ENCODE measurements at regions not wholly inside any gene's neighbourhood (a gene's known extent, or its start where the extent isn't known, plus 50 kb on each side); places are given as distances from the start of the nearest gene placed in this dataset.

DNA sequence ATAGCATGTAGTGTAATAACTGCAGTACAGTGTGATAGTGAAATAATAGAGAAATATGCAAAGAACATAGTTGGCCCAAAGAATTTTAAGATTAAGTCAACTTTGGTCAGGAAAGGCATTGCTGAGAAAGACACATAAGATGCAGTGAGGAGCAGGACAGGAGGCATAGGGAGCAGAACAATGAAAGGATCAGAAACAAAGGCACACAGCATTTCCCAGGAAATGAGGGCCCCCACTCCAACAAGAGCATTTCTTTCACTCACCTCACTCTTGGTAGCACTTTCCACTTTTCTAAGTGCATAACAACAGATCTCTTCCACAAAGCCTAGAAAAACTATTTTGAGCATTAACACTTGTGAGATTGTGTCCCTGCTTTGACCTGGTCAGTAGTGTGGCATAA is 238.4 kb upstream of the FAT3 start:
- no peak for DNase-seq (ENCODE audit: low read depth)
- H3K4me3 ChIP-seq (ENCODE audit: low read length): no peak overlapping the region
- TF ChIP-seq, protein P1, sequence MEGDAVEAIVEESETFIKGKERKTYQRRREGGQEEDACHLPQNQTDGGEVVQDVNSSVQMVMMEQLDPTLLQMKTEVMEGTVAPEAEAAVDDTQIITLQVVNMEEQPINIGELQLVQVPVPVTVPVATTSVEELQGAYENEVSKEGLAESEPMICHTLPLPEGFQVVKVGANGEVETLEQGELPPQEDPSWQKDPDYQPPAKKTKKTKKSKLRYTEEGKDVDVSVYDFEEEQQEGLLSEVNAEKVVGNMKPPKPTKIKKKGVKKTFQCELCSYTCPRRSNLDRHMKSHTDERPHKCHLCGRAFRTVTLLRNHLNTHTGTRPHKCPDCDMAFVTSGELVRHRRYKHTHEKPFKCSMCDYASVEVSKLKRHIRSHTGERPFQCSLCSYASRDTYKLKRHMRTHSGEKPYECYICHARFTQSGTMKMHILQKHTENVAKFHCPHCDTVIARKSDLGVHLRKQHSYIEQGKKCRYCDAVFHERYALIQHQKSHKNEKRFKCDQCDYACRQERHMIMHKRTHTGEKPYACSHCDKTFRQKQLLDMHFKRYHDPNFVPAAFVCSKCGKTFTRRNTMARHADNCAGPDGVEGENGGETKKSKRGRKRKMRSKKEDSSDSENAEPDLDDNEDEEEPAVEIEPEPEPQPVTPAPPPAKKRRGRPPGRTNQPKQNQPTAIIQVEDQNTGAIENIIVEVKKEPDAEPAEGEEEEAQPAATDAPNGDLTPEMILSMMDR (conservative IDR thresholded peaks at IDR 0.05; ENCODE audit: low read depth, low read length): no peak

DNA sequence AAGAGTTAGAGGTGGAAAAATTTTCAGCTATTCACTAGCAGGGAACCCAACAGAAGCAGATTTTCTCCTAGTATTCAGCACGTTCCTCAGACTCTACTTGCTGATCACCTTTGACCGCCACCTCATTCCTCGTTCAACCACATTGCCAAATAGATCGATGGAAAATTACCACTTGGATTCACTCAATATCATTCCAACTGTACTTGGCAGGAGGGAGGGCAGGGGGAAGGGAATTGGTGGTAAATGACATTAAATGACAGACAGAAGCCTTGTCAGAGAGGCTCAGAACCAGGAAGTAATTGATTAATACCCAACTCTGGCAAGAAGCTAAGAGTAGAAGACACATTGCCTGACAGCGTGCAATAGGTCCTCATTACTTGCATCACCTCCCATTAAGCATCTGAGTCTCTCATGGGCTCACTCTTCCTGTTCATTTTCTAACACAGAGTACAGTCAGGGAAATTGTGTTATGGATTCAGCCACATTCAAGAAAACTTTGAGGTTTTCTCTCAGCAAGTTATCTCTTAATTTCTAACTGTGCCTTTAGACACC is 240.5 kb upstream of the FAT3 start:
- TF ChIP-seq, protein P1 (conservative IDR thresholded peaks at IDR 0.05; ENCODE audit: low read depth, low read length): no peak
- H3K4me3 ChIP-seq (ENCODE audit: low read length): no peak overlapping the region
- DNase-seq (ENCODE audit: low read depth): no peak

DNA sequence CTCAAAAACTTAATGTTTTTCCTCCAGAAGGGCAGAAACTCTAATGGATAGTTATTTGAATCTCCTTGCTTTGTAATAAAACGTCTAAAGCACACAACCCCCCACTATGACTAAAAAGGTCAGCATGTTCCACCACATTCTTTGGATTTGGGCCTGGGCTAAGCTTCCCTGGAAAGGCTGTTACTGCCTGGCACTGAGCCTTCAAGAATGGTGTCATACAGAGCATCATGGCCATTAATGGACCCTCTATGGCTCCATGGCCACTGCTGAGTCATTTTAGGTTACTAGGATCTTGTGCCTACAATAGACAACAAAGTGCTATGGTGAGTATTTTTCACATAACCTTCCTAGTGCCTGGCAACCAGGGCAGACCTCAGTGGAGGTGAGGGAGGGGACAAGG is 242.6 kb upstream of the FAT3 start:
- TF ChIP-seq, protein P1 (conservative IDR thresholded peaks at IDR 0.05; ENCODE audit: low read depth, low read length): no peak
- H3K4me3 ChIP-seq (ENCODE audit: low read length): no peak overlapping the region
- DNase-seq (ENCODE audit: low read depth): peak; percentile 100

DNA sequence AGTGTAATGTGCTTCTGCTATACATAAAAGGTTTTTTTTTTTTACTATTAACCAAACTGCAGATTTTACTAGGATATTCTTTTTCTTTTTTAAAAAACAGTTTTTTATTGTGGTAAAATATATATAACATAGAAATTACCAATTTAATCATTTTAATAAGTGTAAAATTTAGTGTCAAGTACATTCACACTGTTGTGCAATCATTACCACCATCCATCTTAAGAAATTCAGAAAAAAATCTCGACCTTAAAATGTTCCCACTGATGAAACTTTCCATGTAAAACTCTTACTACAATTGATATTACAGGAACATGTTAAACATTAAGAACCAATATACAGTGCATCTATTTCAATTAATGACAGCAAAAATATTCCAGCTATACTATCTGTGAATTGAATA is 244.8 kb upstream of the FAT3 start:
- no peak overlapping the region for H3K4me3 ChIP-seq (ENCODE audit: low read length)
- no peak for DNase-seq (ENCODE audit: low read depth)
- TF ChIP-seq, protein P1 (conservative IDR thresholded peaks at IDR 0.05; ENCODE audit: low read depth, low read length): no peak

DNA sequence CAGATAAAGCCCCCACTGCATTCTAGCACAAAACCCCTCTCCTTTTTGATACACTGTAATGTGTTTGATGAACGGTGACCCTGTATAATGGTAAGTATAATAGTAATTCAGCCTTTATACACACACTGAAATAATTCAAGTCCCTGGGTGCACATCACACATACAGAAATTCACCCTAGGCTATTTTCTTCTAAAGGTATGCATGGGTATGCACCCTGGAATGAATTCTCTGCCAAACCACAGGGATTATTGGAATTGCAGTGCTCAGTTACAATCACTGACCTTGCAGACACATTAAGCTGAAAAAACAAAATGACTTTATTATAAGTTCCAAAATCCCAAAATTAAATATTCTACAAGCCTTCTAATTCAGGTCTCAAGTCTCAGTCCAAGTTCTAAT is 245.9 kb upstream of the FAT3 start:
- DNase-seq (ENCODE audit: low read depth): peak; percentile 73
- TF ChIP-seq, protein P1 (conservative IDR thresholded peaks at IDR 0.05; ENCODE audit: low read depth, low read length): no peak
- H3K4me3 ChIP-seq (ENCODE audit: low read length): no peak overlapping the region

DNA sequence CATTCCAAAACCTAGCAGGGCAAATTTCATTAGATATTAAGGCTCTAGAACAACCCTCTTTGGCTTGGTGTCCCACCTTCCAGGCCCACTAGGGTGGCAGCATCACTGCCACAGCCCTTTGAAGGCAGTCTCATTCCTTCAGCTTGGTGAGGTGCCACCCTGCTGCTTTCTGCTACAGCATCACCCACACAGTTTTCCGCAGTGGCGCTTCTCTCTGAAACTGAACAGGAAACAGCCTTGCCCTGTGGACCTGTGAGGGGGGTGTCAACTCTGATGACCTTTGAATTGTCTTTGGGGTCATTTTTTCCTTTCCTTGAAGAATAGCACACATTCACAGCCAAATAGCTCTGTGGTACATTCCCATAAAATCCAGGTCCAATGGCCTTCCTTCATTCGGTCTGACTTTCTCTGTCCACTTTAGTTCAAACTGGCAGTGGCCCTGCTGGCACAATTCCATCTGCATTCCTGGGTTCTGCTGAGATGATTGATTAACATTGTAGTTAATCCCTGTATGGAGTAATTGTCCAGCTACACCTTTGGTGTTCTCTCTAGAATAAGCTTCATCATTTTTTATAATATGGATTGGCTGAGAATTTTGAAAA is 251.9 kb upstream of the FAT3 start:
- TF ChIP-seq, protein P1 (conservative IDR thresholded peaks at IDR 0.05; ENCODE audit: low read depth, low read length): no peak
- H3K4me3 ChIP-seq (ENCODE audit: low read length): no peak overlapping the region
- peak; percentile 81 for DNase-seq (ENCODE audit: low read depth)

DNA sequence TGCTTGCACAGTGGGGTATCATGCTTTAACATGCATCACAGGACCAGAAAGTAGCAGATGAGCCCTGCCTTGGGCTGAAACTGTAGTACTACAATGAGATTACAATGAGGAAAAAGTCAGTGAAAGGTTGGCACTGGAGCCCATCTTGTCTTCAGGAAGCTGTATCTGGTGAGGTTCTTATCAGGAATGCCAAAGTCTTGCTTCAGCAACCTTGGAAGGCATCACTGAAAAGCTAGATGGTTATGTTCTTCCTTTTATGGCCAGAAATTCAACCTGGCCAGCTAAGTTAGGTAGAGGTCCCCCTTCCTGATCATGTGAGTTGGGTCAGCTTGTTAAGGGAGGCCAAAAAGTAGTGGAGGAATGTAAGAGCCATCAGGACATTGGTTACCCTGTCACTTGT is 254.0 kb upstream of the FAT3 start:
- no peak for DNase-seq (ENCODE audit: low read depth)
- TF ChIP-seq, protein P1 (conservative IDR thresholded peaks at IDR 0.05; ENCODE audit: low read depth, low read length): no peak
- H3K4me3 ChIP-seq (ENCODE audit: low read length): no peak overlapping the region

Data from retinal pigment epithelial cell (primary cell).